HG03354 (cell line): ENCODE measurements at regions not wholly inside any gene's neighbourhood (a gene's known extent, or its start where the extent isn't known, plus 50 kb on each side); places are given as distances from the start of the nearest gene placed in this dataset.

Source experiments
- ATAC-seq: cut with Tn5 transposase; IDR thresholded peaks from one replicate; pipeline ENCODE4 v1.9.1; 2021; ENCODE audit warnings: mild to moderate bottlenecking; ENCODE audit not compliant: unreplicated experiment, poor library complexity, severe bottlenecking

- ATAC-seq = no peak
Observed at GRCh38 chr3:180828723-180829408, 83.6 kb upstream of the FXR1 start.

GRCh38 chr3:180829409-180830405, 82.8 kb upstream of the FXR1 start:
- ATAC-seq = no peak

GRCh38 chr3:180835501-180835900, 77.0 kb upstream of the FXR1 start:
- ATAC-seq = no peak

GRCh38 chr3:180836766-180837165, 75.7 kb upstream of the FXR1 start:
- ATAC-seq = no peak

GRCh38 chr3:180854887-180855286, 57.6 kb upstream of the FXR1 start:
- no peak for ATAC-seq

- peak; percentile 62 for ATAC-seq
Observed at GRCh38 chr3:180855364-180855763, 57.1 kb upstream of the FXR1 start.

- no peak for ATAC-seq
Observed at GRCh38 chr3:180855956-180856355, 56.5 kb upstream of the FXR1 start.

- no peak for ATAC-seq
Observed at GRCh38 chr3:180860180-180860858, 52.2 kb upstream of the FXR1 start.
